T-cell (primary cell): ENCODE measurements at regions not wholly inside any gene's neighbourhood (a gene's known extent, or its start where the extent isn't known, plus 50 kb on each side); places are given as distances from the start of the nearest gene placed in this dataset.

ENCODE experiments used
- ATAC-seq, 4 experiments: fragments of 200-7000 bp in 3 of 4; fragments of 150-1000 bp in 1 of 4; cut with Tn5 transposase; replicated peaks in 1 of 4; 1 replicate in 3 of 4; 2 replicates in 1 of 4; pipeline ENCODE4 v1.10.0; 2021; ENCODE audit warnings: moderate library complexity in 3 of 4, mild to moderate bottlenecking in 2 of 4, moderate number of reproducible peaks in 1 of 4
- CTCF ChIA-PET, 2 donors: fragments of 300-600 bp; sonication (Branson Sonifier 250); formaldehyde crosslinking; loops; one replicate each; lab custom pipeline; 2022; ENCODE audit warnings: antibody characterized with exemption in 2 of 2; lab: Charles Lee
- POLR2A ChIA-PET, 2 donors: fragments of 300-600 bp; sonication (Branson Sonifier 250); formaldehyde crosslinking; loops; one replicate each; lab custom pipeline; 2022; ENCODE audit warnings: antibody characterized with exemption in 2 of 2; lab: Charles Lee
- DNase-seq, 35 experiments: peaks; one replicate each; pipeline versions ENCODE4 v3.0.0 to v3.0.0-alpha.2; 2013 to 2023
- H3K27ac ChIP-seq: one replicate; pipeline ENCODE4 v1.5.1; 2013; ENCODE audit warnings: low read length
- H3K27me3 ChIP-seq, 2 experiments: replicated peaks in 1 of 2; 1 replicate in 1 of 2; 2 replicates in 1 of 2; pipeline versions ENCODE4 v1.6.1 to v1.7.0; 2013; ENCODE audit warnings: low read length in 1 of 2, mixed read lengths in 1 of 2; ENCODE audit not compliant: control insufficient read depth in 2 of 2, insufficient read depth in 2 of 2; ENCODE audit errors: extremely low read depth in 1 of 2
- H3K36me3 ChIP-seq, 2 donors: 1 replicate in 1 of 2; 2 replicates in 1 of 2; pipeline versions ENCODE4 v1.6.1 to v1.7.0; 2013; ENCODE audit warnings: low read length in 1 of 2; ENCODE audit not compliant: control insufficient read depth in 2 of 2, insufficient read depth in 1 of 2; ENCODE audit errors: extremely low read depth in 1 of 2
- H3K4me1 ChIP-seq, 2 experiments: 1 replicate in 1 of 2; 2 replicates in 1 of 2; pipeline versions ENCODE4 v1.6.1 to v1.7.0; 2013; ENCODE audit warnings: low read length in 2 of 2, mixed read lengths in 1 of 2; ENCODE audit not compliant: insufficient read depth in 2 of 2, control insufficient read depth in 1 of 2; ENCODE audit errors: extremely low read depth in 1 of 2
- H3K4me3 ChIP-seq, 2 donors: 1 replicate in 1 of 2; 2 replicates in 1 of 2; pipeline versions ENCODE4 v1.5.1 to v1.7.0; 2013; ENCODE audit warnings: mild to moderate bottlenecking in 2 of 2, low read length in 1 of 2, moderate library complexity in 1 of 2; ENCODE audit not compliant: control insufficient read depth in 1 of 2; ENCODE audit errors: extremely low read depth in 1 of 2
- H3K9me3 ChIP-seq: 2 replicates; pipeline ENCODE4 v1.7.0; 2013
- H3K27ac Mint-ChIP-seq, 2 donors: one replicate each; pipeline ENCODE4 v1.8.0; 2020 to 2021; ENCODE audit warnings: mild to moderate bottlenecking in 2 of 2, mixed read lengths in 2 of 2
- H3K27me3 Mint-ChIP-seq, 2 donors: one replicate each; pipeline ENCODE4 v1.8.0; 2021 to 2022; ENCODE audit warnings: mixed read lengths in 2 of 2
- H3K36me3 Mint-ChIP-seq: one replicate; pipeline ENCODE4 v1.8.0; 2021; ENCODE audit warnings: mixed read lengths
- H3K4me1 Mint-ChIP-seq, 3 donors: one replicate each; pipeline ENCODE4 v1.8.0; 2020 to 2022; ENCODE audit warnings: mixed read lengths in 3 of 3, mild to moderate bottlenecking in 1 of 3
- H3K4me3 Mint-ChIP-seq, 3 donors: one replicate each; pipeline ENCODE4 v1.8.0; 2020 to 2022; ENCODE audit warnings: mild to moderate bottlenecking in 3 of 3, mixed read lengths in 3 of 3, moderate library complexity in 3 of 3
- H3K9me3 Mint-ChIP-seq, 3 donors: one replicate each; pipeline ENCODE4 v1.8.0; 2020 to 2022; ENCODE audit warnings: mixed read lengths in 3 of 3
- WGBS: methylation state at CpG from one replicate; pipeline ENCODE4 v1.1.5; 2013; ENCODE audit warnings: missing lambda C conversion rate; ENCODE audit not compliant: insufficient coverage; 5-methylcytosine and 5-hydroxymethylcytosine counted together

GRCh38 chr20:22529150-22530019 lies 55.0 kb downstream of the FOXA2 start:
- Mint-ChIP-seq H3K9me3 (peaks cover 0 to 3% (median 0%) of the 10 kb centered on the region in 3 donors), H3K36me3 (no peaks in the 10 kb centered on the region), H3K4me1 (no peaks in the 10 kb centered on the region), H3K4me3 (no peak overlapping the region), H3K27me3 (peaks cover 2 to 5% of the 10 kb centered on the region in 2 donors), H3K27ac (no peak overlapping the region)
- DNase-seq (no peak), ATAC-seq (no peak)
- H3K4me1 ChIP-seq = no peaks in the 10 kb centered on the region
- H3K27ac ChIP-seq = no peak overlapping the region
- 69% methylated on average over 9 of the region's 13 CpGs for whole genome bisulfite sequencing
- ChIA-PET CTCF (no interaction called here), POLR2A (no interaction called here)
- no peaks in the 10 kb centered on the region for H3K36me3 ChIP-seq
- H3K27me3 ChIP-seq = no peaks in the 10 kb centered on the region
- no peaks in the 10 kb centered on the region for H3K9me3 ChIP-seq
- H3K4me3 ChIP-seq = no peak overlapping the region

GRCh38 chr20:22526512-22527012 lies 57.8 kb downstream of the FOXA2 start:
- ChIA-PET CTCF (no interaction called here), POLR2A (no interaction called here)
- no peak for DNase-seq
- peaks cover 0 to 4% (median 3%) of the 10 kb centered on the region in 3 donors for H3K9me3 Mint-ChIP-seq
- H3K27me3 Mint-ChIP-seq = peaks cover 2 to 5% of the 10 kb centered on the region in 2 donors
- Histone ChIP-seq H3K36me3 (no peaks in the 10 kb centered on the region), H3K9me3 (no peaks in the 10 kb centered on the region), H3K4me3 (no peak overlapping the region), H3K27ac (no peak overlapping the region), H3K27me3 (no peaks in the 10 kb centered on the region), H3K4me1 (no peaks in the 10 kb centered on the region)
- ATAC-seq = no peak
- H3K27ac Mint-ChIP-seq = no peak overlapping the region
- no peaks in the 10 kb centered on the region for H3K4me1 Mint-ChIP-seq
- no peaks in the 10 kb centered on the region for H3K36me3 Mint-ChIP-seq
- WGBS = no CpG with 5 or more reads among the region's 3 CpGs
- no peak overlapping the region for H3K4me3 Mint-ChIP-seq

- H3K27me3 Mint-ChIP-seq = peaks cover 0 to 5% of the 10 kb centered on the region in 2 donors
These were observed 58.6 kb downstream of the FOXA2 start for GRCh38 chr20:22525821-22526220.

GRCh38 chr20:22525069-22525820 lies 59.1 kb downstream of the FOXA2 start:
- no peaks in the 10 kb centered on the region for H3K36me3 ChIP-seq
- H3K4me1 ChIP-seq = no peaks in the 10 kb centered on the region
- no peak overlapping the region for H3K27ac ChIP-seq
- no peak overlapping the region for H3K4me3 Mint-ChIP-seq
- CTCF ChIA-PET = no interaction called here
- H3K27ac Mint-ChIP-seq = no peak overlapping the region
- no peak for ATAC-seq
- no peaks in the 10 kb centered on the region for H3K9me3 ChIP-seq
- POLR2A ChIA-PET = no interaction called here
- 70% methylated on average over 2 of the region's 4 CpGs for WGBS
- H3K27me3 ChIP-seq = no peaks in the 10 kb centered on the region
- peaks cover 0 to 4% (median 3%) of the 10 kb centered on the region in 3 donors for H3K9me3 Mint-ChIP-seq
- no peaks in the 10 kb centered on the region for H3K36me3 Mint-ChIP-seq
- DNase-seq = no peak
- H3K27me3 Mint-ChIP-seq = peaks cover 0 to 5% of the 10 kb centered on the region in 2 donors
- H3K4me3 ChIP-seq = no peak overlapping the region
- no peaks in the 10 kb centered on the region for H3K4me1 Mint-ChIP-seq

More at GRCh38 chr20:22525821-22526220, 58.6 kb downstream of the FOXA2 start:
- Mint-ChIP-seq H3K4me1 (no peaks in the 10 kb centered on the region), H3K9me3 (peaks cover 0 to 4% (median 3%) of the 10 kb centered on the region in 3 donors), H3K36me3 (no peaks in the 10 kb centered on the region), H3K4me3 (no peak overlapping the region), H3K27ac (no peak overlapping the region)
- H3K36me3 ChIP-seq = no peaks in the 10 kb centered on the region
- H3K4me1 ChIP-seq = no peaks in the 10 kb centered on the region
- CTCF ChIA-PET = no interaction called here
- ATAC-seq = no peak
- POLR2A ChIA-PET = no interaction called here
- no peaks in the 10 kb centered on the region for H3K9me3 ChIP-seq
- 91% methylated on average over 5 of the region's 7 CpGs for WGBS
- no peak overlapping the region for H3K27ac ChIP-seq
- no peaks in the 10 kb centered on the region for H3K27me3 ChIP-seq
- no peak overlapping the region for H3K4me3 ChIP-seq
- DNase-seq = no peak

- no peak for DNase-seq
- Mint-ChIP-seq H3K27me3 (no peaks in the 10 kb centered on the region), H3K4me3 (no peak overlapping the region), H3K9me3 (peaks cover 0 to 4% (median 3%) of the 10 kb centered on the region in 3 donors), H3K36me3 (no peaks in the 10 kb centered on the region), H3K4me1 (no peaks in the 10 kb centered on the region), H3K27ac (no peak overlapping the region)
- no peak overlapping the region for H3K27ac ChIP-seq
- no peaks in the 10 kb centered on the region for H3K9me3 ChIP-seq
- no peak for ATAC-seq
- ChIA-PET POLR2A (no interaction called here), CTCF (no interaction called here)
- WGBS = 89% methylated on average over 3 of the region's 6 CpGs
- no peaks in the 10 kb centered on the region for H3K4me1 ChIP-seq
- no peak overlapping the region for H3K4me3 ChIP-seq
- H3K27me3 ChIP-seq = no peaks in the 10 kb centered on the region
- H3K36me3 ChIP-seq = no peaks in the 10 kb centered on the region
These were observed 59.9 kb downstream of the FOXA2 start for GRCh38 chr20:22524393-22525015.
